SK-N-SH (cell line): ENCODE measurements at regions not wholly inside any gene's neighbourhood (a gene's known extent, or its start where the extent isn't known, plus 50 kb on each side); places are given as distances from the start of the nearest gene placed in this dataset.

Experiments
- CTCF ChIA-PET: fragments of 300-600, 350-600 bp; formaldehyde crosslinking; extraction: SDS; loops from one replicate; lab custom pipeline; 2021; lab: Yijun Ruan, JAX
- POLR2A ChIA-PET: fragments of 350-600 bp; sonication (Branson Sonifier 250); formaldehyde crosslinking; extraction: SDS; loops from one replicate; lab custom pipeline; 2020; ENCODE audit warnings: antibody characterized with exemption, inconsistent platforms; lab: Yijun Ruan, JAX
- DNase-seq: peaks from one replicate; pipeline ENCODE4 v3.0.0; 2012
- H2AFZ ChIP-seq: fragments of 200-600 bp; sonication (generic); 2 replicates; pipeline ENCODE4 v1.8.1; 2016; ENCODE audit warnings: antibody characterized with exemption, mild to moderate bottlenecking, low read depth
- H3F3A ChIP-seq: fragments of 200-600 bp; sonication (generic); replicated peaks from 2 replicates; pipeline ENCODE3; 2016; ENCODE audit warnings: antibody characterized with exemption, mild to moderate bottlenecking; ENCODE audit not compliant: insufficient read depth
- H3K27ac ChIP-seq, 2 experiments: fragments of 200-500 bp in 1 of 2; fragments of 200-600 bp in 1 of 2; sonication (Bioruptor generic) in 1 of 2; sonication (generic), shearing (Covaris generic) in 1 of 2; 2 replicates each; pipeline versions ENCODE4 v1.5.1 to v1.6.1; 2014 to 2016; ENCODE audit warnings: low read depth in 2 of 2, inconsistent platforms in 1 of 2, low read length in 1 of 2, mild to moderate bottlenecking in 1 of 2, mixed read lengths in 1 of 2
- H3K27me3 ChIP-seq: fragments of 200-600 bp; sonication (generic), shearing (Covaris generic); 2 replicates; pipeline ENCODE4 v1.6.1; 2016; ENCODE audit warnings: mixed run types; ENCODE audit not compliant: insufficient read depth
- H3K36me3 ChIP-seq, 2 experiments: fragments of 200-500 bp in 1 of 2; fragments of 200-600 bp in 1 of 2; sonication (Bioruptor generic) in 1 of 2; sonication (generic) in 1 of 2; replicated peaks in 1 of 2; 2 replicates each; pipeline versions ENCODE3 to v1.5.1; 2014 to 2016; ENCODE audit warnings: low read length in 1 of 2, mild to moderate bottlenecking in 1 of 2; ENCODE audit not compliant: insufficient read depth in 2 of 2, control insufficient read depth in 1 of 2
- H3K4me1 ChIP-seq, 2 experiments: fragments of 200-500 bp in 1 of 2; fragments of 200-600 bp in 1 of 2; sonication (Bioruptor generic) in 1 of 2; sonication (generic), shearing (Covaris generic) in 1 of 2; 2 replicates each; pipeline versions ENCODE4 v1.5.1 to v1.6.1; 2014 to 2016; ENCODE audit warnings: low read depth in 1 of 2, low read length in 1 of 2, mixed run types in 1 of 2; ENCODE audit not compliant: insufficient read depth in 2 of 2, control insufficient read depth in 1 of 2
- H3K4me2 ChIP-seq: fragments of 200-600 bp; sonication (generic), shearing (Covaris generic); 2 replicates; pipeline ENCODE4 v1.6.1; 2017; ENCODE audit warnings: mixed run types
- H3K4me3 ChIP-seq, 2 experiments: fragments of 200-500 bp in 1 of 2; fragments of 200-600 bp in 1 of 2; sonication (Bioruptor generic) in 1 of 2; sonication (generic), shearing (Covaris generic) in 1 of 2; 2 replicates each; pipeline versions ENCODE4 v1.5.1 to v1.8.1; 2014 to 2016; ENCODE audit warnings: low read depth in 2 of 2, inconsistent platforms in 1 of 2, low read length in 1 of 2, mild to moderate bottlenecking in 1 of 2, mixed read lengths in 1 of 2, moderate library complexity in 1 of 2
- H3K79me2 ChIP-seq: fragments of 200-600 bp; sonication (generic); 2 replicates; pipeline ENCODE4 v1.8.1; 2017; ENCODE audit warnings: mild to moderate bottlenecking; ENCODE audit not compliant: insufficient read depth
- H3K9ac ChIP-seq: fragments of 200-600 bp; sonication (generic); 2 replicates; pipeline ENCODE4 v1.6.1; 2017; ENCODE audit warnings: mixed run types
- H3K9me2 ChIP-seq: fragments of 200-600 bp; sonication (generic); 2 replicates; pipeline ENCODE4 v1.6.1; 2017; ENCODE audit warnings: mixed run types
- H3K9me3 ChIP-seq: fragments of 200-600 bp; sonication (generic); 2 replicates; pipeline ENCODE4 v1.6.1; 2017; ENCODE audit warnings: mixed run types, mild to moderate bottlenecking, moderate library complexity
- H4K20me1 ChIP-seq: fragments of 200-600 bp; sonication (generic); 2 replicates; pipeline ENCODE4 v1.6.1; 2017; ENCODE audit warnings: mild to moderate bottlenecking, mixed run types; ENCODE audit not compliant: insufficient read depth
- CHD2 ChIP-seq: fragments of 150-350 bp; IDR thresholded peaks from 2 replicates; pipeline ENCODE4 v1.6.1; 2018; ENCODE audit warnings: low read length; ENCODE audit not compliant: partially characterized antibody
- CTCF ChIP-seq: fragments of 200-600 bp; sonication (generic); IDR thresholded peaks from 2 replicates; pipeline ENCODE4 v1.6.1; 2017; ENCODE audit warnings: antibody characterized with exemption, mild to moderate bottlenecking, moderate library complexity
- EZH2phosphoT487 ChIP-seq: fragments of 200-600 bp; sonication (generic); IDR thresholded peaks from 2 replicates; pipeline ENCODE4 v1.6.1; 2017; ENCODE audit warnings: low read depth, mixed run types, mild to moderate bottlenecking, antibody characterized with exemption, moderate library complexity, borderline replicate concordance
- GABPA ChIP-seq: IDR thresholded peaks from 2 replicates; pipeline ENCODE4 v1.4.0; 2012; ENCODE audit warnings: low read depth, mild to moderate bottlenecking
- GATA2 ChIP-seq: sonication (generic); formaldehyde crosslinking; IDR thresholded peaks from 2 replicates; pipeline ENCODE4 v1.5.0; 2020; ENCODE audit warnings: mild to moderate bottlenecking, missing genetic modification reagents
- NFIC ChIP-seq: IDR thresholded peaks from 2 replicates; pipeline ENCODE4 v1.4.0; 2012; ENCODE audit warnings: borderline replicate concordance
- PBX3 ChIP-seq: IDR thresholded peaks from 2 replicates; pipeline ENCODE4; 2012
- RCOR1 ChIP-seq: fragments of 150-350 bp; IDR thresholded peaks from 2 replicates; pipeline ENCODE4 v1.6.1; 2017; ENCODE audit warnings: antibody characterized with exemption, low read length
- RFX5 ChIP-seq: IDR thresholded peaks from 2 replicates; pipeline ENCODE4 v1.6.1; 2012; ENCODE audit warnings: mild to moderate bottlenecking, improper control_type of control experiment, low read length
- RXRA ChIP-seq: IDR thresholded peaks from 2 replicates; pipeline ENCODE4 v1.4.0; 2012; ENCODE audit warnings: low read depth, mild to moderate bottlenecking, borderline replicate concordance
- SIN3A ChIP-seq: IDR thresholded peaks from 2 replicates; pipeline ENCODE4 v1.6.1; 2012; ENCODE audit warnings: low read depth, mild to moderate bottlenecking, low read length, moderate library complexity, borderline replicate concordance
- TCF12 ChIP-seq: IDR thresholded peaks from 2 replicates; pipeline ENCODE4 v1.4.0; 2012
- USF2 ChIP-seq: fragments of 150-350 bp; IDR thresholded peaks from 2 replicates; pipeline ENCODE4 v1.6.1; 2017; ENCODE audit warnings: antibody characterized with exemption, low read length, low read depth, borderline replicate concordance
- YY1 ChIP-seq: IDR thresholded peaks from 2 replicates; pipeline ENCODE4 v1.4.0; 2012; ENCODE audit warnings: low read depth, mild to moderate bottlenecking

- H3F3A ChIP-seq = no peaks in the 10 kb centered on the region
- no peaks in the 10 kb centered on the region for H3K36me3 ChIP-seq
- TF ChIP-seq CHD2 = no peak
- no peaks in the 10 kb centered on the region for H4K20me1 ChIP-seq
- H3K79me2 ChIP-seq = no peaks in the 10 kb centered on the region
- H3K9me2 ChIP-seq = no peaks in the 10 kb centered on the region
- no peak overlapping the region for H3K4me2 ChIP-seq
- no peaks in the 10 kb centered on the region for H3K9me3 ChIP-seq
- ChIA-PET CTCF (no interaction called here), POLR2A (no interaction called here)
- no peaks in the 10 kb centered on the region; a peak in 1 of 4 replicates for H3K4me1 ChIP-seq
- H2AFZ ChIP-seq = no peak overlapping the region
- H3K27me3 ChIP-seq = no peaks in the 10 kb centered on the region
- H3K9ac ChIP-seq = no peak overlapping the region
- no peak overlapping the region for H3K4me3 ChIP-seq
- H3K27ac ChIP-seq = no peak overlapping the region
- no peak for DNase-seq
Observed at GRCh38 chr2:41042343-41042742, 590.5 kb upstream of the SLC8A1 start.

- DNase-seq = no peak
- POLR2A ChIA-PET = no interaction called here
- Histone ChIP-seq H3K9ac (no peak overlapping the region), H3K4me3 (no peak overlapping the region), H3K9me3 (no peaks in the 10 kb centered on the region), H3K27me3 (no peaks in the 10 kb centered on the region), H3F3A (no peaks in the 10 kb centered on the region), H4K20me1 (no peaks in the 10 kb centered on the region), H3K79me2 (no peaks in the 10 kb centered on the region), H3K4me2 (no peak overlapping the region), H3K4me1 (no peaks in the 10 kb centered on the region), H2AFZ (no peak overlapping the region), H3K36me3 (no peaks in the 10 kb centered on the region), H3K27ac (no peak overlapping the region), H3K9me2 (no peaks in the 10 kb centered on the region)
- CTCF ChIA-PET = interaction anchor here (1.3 kb wide), 1 partner anchor 9 kb away, joined by 3 read pairs; no protein-coding TSS in a partner anchor
- TF ChIP-seq EZH2phosphoT487 (no peak), RCOR1 (no peak), CTCF (no peak), USF2 (no peak), SIN3A (no peak), RXRA (no peak), TCF12 (no peak), YY1 (no peak), PBX3 (no peak), CHD2 (no peak), RFX5 (no peak), NFIC (no peak), GABPA (no peak), GATA2 (no peak)
Observed at GRCh38 chr2:41061356-41061755, 609.5 kb upstream of the SLC8A1 start.
